HG03354 (cell line): ENCODE measurements at regions not wholly inside any gene's neighbourhood (a gene's known extent, or its start where the extent isn't known, plus 50 kb on each side); places are given as distances from the start of the nearest gene placed in this dataset.

Experiments
- ATAC-seq: cut with Tn5 transposase; IDR thresholded peaks from one replicate; pipeline ENCODE4 v1.9.1; 2021; ENCODE audit warnings: mild to moderate bottlenecking; ENCODE audit not compliant: unreplicated experiment, poor library complexity, severe bottlenecking

- no peak for ATAC-seq
Observed at GRCh38 chr19:46944123-46944748, 75.4 kb upstream of the NPAS1 start.

- no peak for ATAC-seq
Observed at GRCh38 chr19:46944918-46945628, 74.6 kb upstream of the NPAS1 start.

GRCh38 chr19:46945694-46946489, 73.7 kb upstream of the NPAS1 start:
- ATAC-seq, result no peak

GRCh38 chr19:46946611-46947238, 72.9 kb upstream of the NPAS1 start:
- no peak for ATAC-seq

GRCh38 chr19:46947866-46948265, 71.8 kb upstream of the NPAS1 start:
- ATAC-seq, result no peak

GRCh38 chr19:46950526-46951170, 69.0 kb upstream of the NPAS1 start:
- ATAC-seq, result no peak

GRCh38 chr19:46951171-46951986, 68.3 kb upstream of the NPAS1 start:
- no peak for ATAC-seq

GRCh38 chr19:46952874-46953273, 66.8 kb upstream of the NPAS1 start:
- ATAC-seq, result no peak

GRCh38 chr19:46953955-46954501, 65.6 kb upstream of the NPAS1 start:
- ATAC-seq, result no peak

GRCh38 chr19:46954502-46954992, 65.1 kb upstream of the NPAS1 start:
- peak; percentile 49 for ATAC-seq

- ATAC-seq, result peak; percentile 46
Observed at GRCh38 chr19:46954993-46955812, 64.4 kb upstream of the NPAS1 start.

GRCh38 chr19:46955813-46956371, 63.7 kb upstream of the NPAS1 start:
- ATAC-seq, result no peak

GRCh38 chr19:46958532-46958931, 61.1 kb upstream of the NPAS1 start:
- no peak for ATAC-seq

GRCh38 chr19:46959894-46960556, 59.6 kb upstream of the NPAS1 start:
- no peak for ATAC-seq

- ATAC-seq, result no peak
Observed at GRCh38 chr19:46962030-46962570, 57.5 kb upstream of the NPAS1 start.

GRCh38 chr19:46963093-46963734, 56.4 kb upstream of the NPAS1 start:
- no peak for ATAC-seq
